ENCODE measurements at regions not wholly inside any gene's neighbourhood (a gene's known extent, or its start where the extent isn't known, plus 50 kb on each side); places are given as distances from the start of the nearest gene placed in this dataset.

DNA sequence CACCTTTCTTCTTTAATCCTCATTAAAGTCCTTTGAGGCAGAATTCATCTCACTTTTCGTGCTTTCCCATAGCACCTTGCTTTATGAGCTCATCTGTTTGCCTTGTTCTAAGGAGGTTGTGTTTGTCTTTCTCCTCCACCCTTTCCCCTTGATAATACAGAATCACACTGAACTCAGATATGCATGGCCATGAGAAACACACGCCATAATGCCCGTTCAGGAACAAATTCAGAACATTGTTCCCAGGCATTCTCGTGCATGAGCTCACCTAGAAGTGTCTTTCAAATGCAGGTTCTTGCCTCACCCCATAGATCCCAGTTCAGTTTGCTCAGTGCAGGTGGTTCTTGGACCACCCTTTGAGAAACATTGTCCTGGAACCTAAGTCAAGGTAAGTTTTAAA lies 71.1 kb downstream of the TMEM114 start:
- DNase-seq (ENCODE audit: low read depth in 2 of 2): no peak

DNA sequence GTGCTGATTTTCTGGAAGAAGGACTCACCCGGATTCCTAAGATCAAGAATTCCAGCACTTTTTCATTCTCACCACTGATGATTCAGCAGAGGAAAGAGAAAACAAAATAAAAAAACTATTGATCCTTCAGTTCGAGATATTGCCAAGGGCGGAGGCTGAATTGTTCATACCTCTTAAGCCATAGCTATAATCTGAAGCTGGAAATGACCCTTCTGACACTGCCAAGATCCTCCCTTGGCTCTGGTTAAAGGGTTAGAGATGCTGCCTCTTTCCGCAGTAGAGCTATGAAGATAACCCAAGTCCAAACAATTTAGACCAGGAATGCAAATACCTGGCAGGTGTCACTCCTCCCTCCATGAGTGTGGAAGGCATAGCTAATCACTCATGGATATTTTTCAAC lies 73.0 kb downstream of the TMEM114 start:
- no peak for DNase-seq (ENCODE audit: low read depth in 2 of 2)

GRCh38 chr16:8516471-8516870 lies 73.8 kb downstream of the TMEM114 start:
- no peak for DNase-seq (ENCODE audit: low read depth in 2 of 2)

- DNase-seq (ENCODE audit: low read depth in 2 of 2): no peak
These were observed 77.2 kb downstream of the TMEM114 start for GRCh38 chr16:8512941-8513624.

- DNase-seq (ENCODE audit: low read depth in 2 of 2): no peak
These were observed 78.8 kb downstream of the TMEM114 start for GRCh38 chr16:8511464-8511863.

GRCh38 chr16:8510160-8510559 lies 80.2 kb downstream of the TMEM114 start:
- no peak for DNase-seq (ENCODE audit: low read depth in 2 of 2)

- no peak for DNase-seq (ENCODE audit: low read depth in 2 of 2)
These were observed 84.9 kb downstream of the TMEM114 start for GRCh38 chr16:8505327-8505991.

- no peak for DNase-seq (ENCODE audit: low read depth in 2 of 2)
These were observed 87.9 kb downstream of the TMEM114 start for GRCh38 chr16:8502446-8502845.

- DNase-seq (ENCODE audit: low read depth in 2 of 2): no peak
These were observed 90.0 kb downstream of the TMEM114 start for GRCh38 chr16:8500351-8500750.

GRCh38 chr16:8496364-8496763 lies 93.9 kb downstream of the TMEM114 start:
- DNase-seq (ENCODE audit: low read depth in 2 of 2): no peak

DNA sequence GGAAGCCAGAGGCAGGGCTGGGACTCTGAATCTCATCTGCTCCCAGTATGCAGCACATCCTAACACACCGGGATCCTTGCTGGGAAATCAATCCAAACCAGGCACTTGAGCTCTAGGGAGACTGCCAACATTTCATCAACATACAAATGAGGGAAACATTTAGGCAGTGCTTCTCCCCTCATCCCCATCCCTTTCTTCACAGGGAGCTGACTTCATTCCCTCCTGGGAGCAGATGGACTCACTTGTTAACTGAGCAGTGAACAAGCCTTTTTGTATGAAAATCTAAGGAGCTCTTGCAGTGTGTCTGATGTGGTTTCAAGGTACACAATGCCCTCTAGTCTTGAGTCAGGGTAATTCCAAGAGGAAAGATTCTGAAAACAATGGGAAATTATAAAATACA lies 96.3 kb downstream of the TMEM114 start:
- DNase-seq (ENCODE audit: low read depth in 2 of 2): no peak

DNA sequence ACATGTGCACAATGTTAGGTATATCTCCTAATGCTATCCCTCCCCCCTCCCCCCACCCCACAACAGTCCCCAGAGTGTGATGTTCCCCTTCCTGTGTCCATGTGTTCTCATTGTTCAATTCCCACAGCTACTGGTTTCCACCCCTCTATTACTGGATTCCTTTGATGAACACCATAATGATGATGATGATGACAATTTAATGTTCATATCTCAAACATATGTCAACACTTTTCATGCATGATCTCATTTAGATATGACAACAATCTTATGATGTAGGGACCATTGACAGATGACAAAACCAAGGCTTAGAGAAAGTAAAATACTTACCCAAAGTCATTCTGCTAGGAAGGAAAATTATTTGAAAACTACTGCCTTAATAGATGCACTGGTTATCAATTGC lies 97.6 kb downstream of the TMEM114 start:
- no peak for DNase-seq (ENCODE audit: low read depth in 2 of 2)

GRCh38 chr16:8489580-8489979 lies 100.7 kb downstream of the TMEM114 start:
- DNase-seq (ENCODE audit: low read depth in 2 of 2): no peak

DNA sequence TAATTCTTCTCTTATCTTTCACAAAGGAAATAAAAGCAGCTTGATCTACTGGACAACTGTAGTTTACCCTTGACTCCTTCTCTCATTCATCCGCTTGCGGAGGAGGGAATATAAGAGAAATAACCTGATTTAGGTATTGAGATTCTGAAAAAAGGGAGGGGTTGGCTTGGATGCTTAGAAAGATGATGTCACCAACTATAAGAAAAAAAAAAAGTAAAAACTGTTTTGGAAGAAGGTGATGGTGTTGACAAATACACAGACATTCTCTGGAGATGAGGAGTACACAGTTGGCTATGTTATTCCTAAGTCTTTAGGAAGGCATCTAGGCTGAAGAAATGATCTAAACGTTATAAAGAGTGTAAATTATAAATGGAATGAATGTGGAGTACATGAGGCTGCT lies 103.3 kb downstream of the TMEM114 start:
- DNase-seq (ENCODE audit: low read depth in 2 of 2): no peak

DNA sequence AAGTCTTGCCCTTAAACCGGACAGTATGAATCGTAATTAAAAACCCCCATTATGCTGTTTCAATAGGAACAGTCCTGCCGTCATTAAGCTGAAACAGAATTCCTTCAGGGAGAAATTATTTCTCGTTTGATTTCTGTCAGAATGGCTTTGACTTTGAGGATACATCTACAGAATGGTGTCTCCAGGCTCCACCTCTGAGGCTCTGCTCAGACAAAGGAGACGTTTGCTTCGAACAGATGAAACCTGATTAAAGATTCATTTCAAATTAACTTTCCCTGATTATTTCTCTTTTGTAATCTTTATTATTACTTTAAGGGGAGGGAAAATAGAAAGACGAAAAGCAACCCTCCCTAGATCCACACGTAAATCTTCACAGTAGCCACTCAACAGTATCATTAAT lies 106.9 kb downstream of the TMEM114 start:
- DNase-seq (ENCODE audit: low read depth in 2 of 2): no peak

GRCh38 chr16:8481810-8482209 lies 108.5 kb downstream of the TMEM114 start:
- no peak for DNase-seq (ENCODE audit: low read depth in 2 of 2)

- no peak for DNase-seq (ENCODE audit: low read depth in 2 of 2)
These were observed 113.5 kb downstream of the TMEM114 start for GRCh38 chr16:8476824-8477223.

DNA sequence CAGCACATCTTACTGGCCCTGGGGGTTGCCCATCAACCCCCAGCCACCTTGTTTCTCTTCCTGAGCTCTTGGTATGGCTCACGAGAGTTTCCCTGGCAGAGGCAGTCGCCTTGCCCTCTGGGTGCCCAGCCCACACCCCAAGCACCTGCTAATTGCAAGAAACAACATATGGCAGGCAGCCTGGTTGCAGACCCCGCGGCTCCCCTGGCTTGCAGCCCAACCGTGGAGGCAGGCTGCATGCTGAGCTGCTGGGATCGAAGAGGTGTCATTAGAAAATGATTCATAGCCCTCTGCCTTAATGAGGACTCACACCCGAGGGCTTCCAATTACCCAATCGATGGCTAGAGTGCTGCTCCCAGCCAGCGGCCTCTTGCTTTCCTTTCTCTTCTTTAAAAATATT lies 115.7 kb downstream of the TMEM114 start:
- no peak for DNase-seq (ENCODE audit: low read depth in 2 of 2)

DNA sequence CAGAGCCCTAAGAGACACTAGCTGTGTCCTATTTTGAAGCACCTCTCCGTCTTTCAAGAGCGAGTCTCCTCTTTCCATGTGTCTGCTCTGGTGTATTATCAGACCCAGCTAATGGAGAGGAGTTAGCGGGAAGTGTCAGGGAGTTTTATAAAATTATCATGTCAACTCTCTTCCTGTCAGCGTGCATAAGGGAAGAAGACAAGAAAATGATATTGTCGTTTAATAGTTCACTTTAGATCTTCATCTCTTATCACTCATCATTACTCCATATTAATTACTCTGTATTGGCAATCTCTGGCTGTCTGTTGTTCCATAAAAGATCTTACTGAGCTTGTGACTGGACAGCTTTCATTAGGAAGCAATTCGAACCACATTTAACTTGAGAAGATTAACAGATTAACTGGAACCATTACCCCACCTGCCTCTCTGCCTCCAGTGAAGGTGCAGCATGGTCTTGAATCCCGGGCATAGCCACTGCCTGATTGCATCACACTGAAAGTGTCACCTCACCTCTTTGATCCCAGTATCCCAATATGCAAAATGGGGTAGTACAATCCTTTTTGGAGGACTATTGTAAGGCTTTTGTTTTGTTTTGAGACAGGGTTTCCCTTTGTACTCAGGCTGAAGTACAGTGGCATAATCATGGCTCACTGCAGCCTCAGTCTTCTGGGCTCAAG lies 121.1 kb downstream of the TMEM114 start:
- DNase-seq (ENCODE audit: low read depth in 2 of 2): no peak

- no peak for DNase-seq (ENCODE audit: low read depth in 2 of 2)
These were observed 125.3 kb downstream of the TMEM114 start for GRCh38 chr16:8464979-8465378.

DNA sequence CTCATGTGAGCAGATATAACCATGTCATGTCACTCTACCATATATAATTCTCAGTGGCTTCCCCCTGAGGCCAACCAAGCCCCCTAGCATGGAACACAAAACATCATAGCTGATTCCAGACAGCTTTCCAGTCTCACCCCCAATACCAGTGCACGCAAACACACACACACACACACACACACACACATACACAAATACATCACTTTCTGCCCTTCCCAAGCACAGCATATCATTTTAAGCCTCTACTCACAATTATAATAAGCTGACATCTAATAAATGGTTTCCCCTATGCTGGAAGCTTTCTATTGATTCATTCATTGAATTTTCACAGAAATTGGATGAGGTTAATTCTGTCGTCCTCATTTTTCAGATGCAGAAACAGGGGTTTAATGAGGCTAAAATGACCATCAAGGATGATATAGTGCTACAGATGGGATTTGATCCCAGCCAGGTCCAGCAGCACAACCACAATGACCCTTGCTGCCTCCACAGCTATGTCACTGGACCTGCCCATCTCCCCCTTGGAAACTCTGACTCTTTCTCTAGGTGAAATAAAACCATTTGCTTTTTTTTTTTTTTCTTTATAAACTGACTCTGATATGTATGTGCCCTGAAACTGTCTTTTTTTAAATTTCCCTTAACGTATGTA lies 131.1 kb downstream of the TMEM114 start:
- no peak for DNase-seq (ENCODE audit: low read depth in 2 of 2)

GRCh38 chr16:8458481-8459046 lies 131.7 kb downstream of the TMEM114 start:
- no peak for DNase-seq (ENCODE audit: low read depth in 2 of 2)
